GM12878 (cell line): ENCODE measurements at regions not wholly inside any gene's neighbourhood (a gene's known extent, or its start where the extent isn't known, plus 50 kb on each side); places are given as distances from the start of the nearest gene placed in this dataset.
A peak's percentile ranks its signal among the peaks of the same experiment; 100 is the strongest.

ENCODE experiments used
- ATAC-seq: fragments of 200-7000 bp; cut with Tn5 transposase; 3 replicates; pipeline ENCODE4 v1.9.1; 2020; ENCODE audit warnings: mild to moderate bottlenecking, moderate library complexity
- BruUV-seq: library from RNA; stranded (reverse); fragments of 400-500 nt; replicated peaks from 2 replicates; lab custom pipeline; 2021; lab: Mats Ljungman, UMichigan
- CTCF ChIA-PET: fragments of 300-600 bp; sonication (Branson Sonifier 250); formaldehyde crosslinking; extraction: SDS; loops from one replicate; lab custom pipeline; 2021; ENCODE audit warnings: inconsistent platforms; lab: Yijun Ruan, JAX
- POLR2A ChIA-PET: fragments of 350-600 bp; formaldehyde crosslinking; extraction: SDS; loops from one replicate; lab custom pipeline; 2021; ENCODE audit warnings: inconsistent platforms; lab: Charles Lee
- RAD21 ChIA-PET: fragments of 300-600 bp; sonication (Branson Sonifier 250); formaldehyde crosslinking; loops from one replicate; lab custom pipeline; 2023; ENCODE audit warnings: antibody characterized with exemption; ENCODE audit not compliant: unreplicated experiment; lab: Charles Lee
- SMC1A ChIA-PET: fragments of 300-600 bp; sonication (Branson Sonifier 250); formaldehyde crosslinking; loops from one replicate; lab custom pipeline; 2023; ENCODE audit not compliant: unreplicated experiment, uncharacterized antibody; lab: Charles Lee
- DNase-seq: peaks from one replicate; pipeline ENCODE4 v3.0.0-alpha.2; 2011; ENCODE audit warnings: low read depth, low spot score
- FAIRE-seq: peaks from 3 replicates; lab custom pipeline; 2011; peaks lifted over from hg19 to GRCh38; lab: Jason Lieb, UNC
- H2AFZ ChIP-seq: 2 replicates; pipeline ENCODE4 v1.6.0; 2011; ENCODE audit warnings: low read depth, low read length, control low read depth; ENCODE audit not compliant: control insufficient read depth
- H3K27ac ChIP-seq: 2 replicates; pipeline ENCODE4 v1.5.1; 2011; ENCODE audit warnings: control low read depth; ENCODE audit not compliant: control insufficient read depth, insufficient read depth
- H3K27me3 ChIP-seq, 2 experiments: replicated peaks in 1 of 2; 2 replicates each; pipeline versions ENCODE4 v1.6.0 to v1.6.1; 2011; ENCODE audit warnings: low read length in 1 of 2; ENCODE audit not compliant: control insufficient read depth in 2 of 2, insufficient read depth in 2 of 2
- H3K36me3 ChIP-seq, 2 experiments: 2 replicates each; pipeline ENCODE4 v1.5.1; 2011; ENCODE audit warnings: low read length in 1 of 2; ENCODE audit not compliant: control insufficient read depth in 2 of 2, insufficient read depth in 2 of 2
- H3K4me1 ChIP-seq: 2 replicates; pipeline ENCODE4 v1.6.1; 2011; ENCODE audit warnings: mild to moderate bottlenecking, low read length, moderate library complexity, mixed read lengths; ENCODE audit not compliant: control insufficient read depth, insufficient read depth
- H3K4me2 ChIP-seq: 2 replicates; pipeline ENCODE4 v1.6.0; 2011; ENCODE audit warnings: control low read depth; ENCODE audit not compliant: control insufficient read depth, insufficient read depth
- H3K4me3 ChIP-seq: fragments of 200-600 bp; sonication (generic); 2 replicates; pipeline ENCODE4 v1.5.1; 2016
- H3K79me2 ChIP-seq: 2 replicates; pipeline ENCODE4 v1.6.0; 2011; ENCODE audit warnings: low read length; ENCODE audit not compliant: control insufficient read depth, insufficient read depth
- H3K9ac ChIP-seq: 2 replicates; pipeline ENCODE4 v1.8.0; 2011; ENCODE audit warnings: low read length, control low read depth, mixed read lengths; ENCODE audit not compliant: control insufficient read depth, insufficient read depth
- H3K9me3 ChIP-seq: replicated peaks from 3 replicates; pipeline ENCODE4 v1.5.1; 2011; ENCODE audit warnings: mild to moderate bottlenecking, low read length; ENCODE audit not compliant: control insufficient read depth, insufficient read depth
- H4K20me1 ChIP-seq: 2 replicates; pipeline ENCODE4 v1.6.0; 2011; ENCODE audit not compliant: control insufficient read depth, insufficient read depth
- DPF2 ChIP-seq: fragments of 450-650 bp; IDR thresholded peaks from 2 replicates; pipeline ENCODE4 v1.6.1; 2017; ENCODE audit warnings: mild to moderate bottlenecking
- E4F1 ChIP-seq: fragments of 450-650 bp; IDR thresholded peaks from 2 replicates; pipeline ENCODE4 v1.6.1; 2018; ENCODE audit warnings: borderline replicate concordance, mild to moderate bottlenecking; ENCODE audit not compliant: partially characterized antibody
- HDGF ChIP-seq: fragments of 450-650 bp; IDR thresholded peaks from 2 replicates; pipeline ENCODE4 v1.6.1; 2016; ENCODE audit warnings: antibody characterized with exemption
- IRF3 ChIP-seq: fragments of 450-650 bp; IDR thresholded peaks from 2 replicates; pipeline ENCODE4 v1.6.1; 2014; ENCODE audit warnings: mild to moderate bottlenecking
- KDM1A ChIP-seq: fragments of 200-600 bp; sonication (generic); IDR thresholded peaks from 2 replicates; pipeline ENCODE4 v1.6.1; 2016; ENCODE audit warnings: borderline replicate concordance
- NFXL1 ChIP-seq: fragments of 450-650 bp; IDR thresholded peaks from 2 replicates; pipeline ENCODE4 v1.6.1; 2017; ENCODE audit warnings: antibody characterized with exemption, mild to moderate bottlenecking, borderline replicate concordance
- NR2F1 ChIP-seq: fragments of 450-650 bp; conservative IDR thresholded peaks from 2 replicates; pipeline ENCODE4 v1.6.1; 2017; ENCODE audit warnings: mild to moderate bottlenecking
- PAX5 ChIP-seq: IDR thresholded peaks from 2 replicates; pipeline ENCODE4 v1.6.1; 2011; ENCODE audit warnings: low read depth, low read length, borderline replicate concordance
- RAD21 ChIP-seq: IDR thresholded peaks from 2 replicates; pipeline ENCODE4 v1.6.1; 2011; ENCODE audit warnings: mild to moderate bottlenecking, low read depth, low read length, moderate library complexity; ENCODE audit not compliant: insufficient read depth
- RFX5 ChIP-seq: IDR thresholded peaks from 2 replicates; pipeline ENCODE4 v1.6.1; 2011; ENCODE audit warnings: low read depth, low read length, improper control_type of control experiment
- STAT1 ChIP-seq: fragments of 450-650 bp; conservative IDR thresholded peaks from 2 replicates; pipeline ENCODE4 v1.6.1; 2014; ENCODE audit warnings: antibody characterized with exemption, mild to moderate bottlenecking
- USF2 ChIP-seq: IDR thresholded peaks from 2 replicates; pipeline ENCODE4 v1.6.1; 2011; ENCODE audit warnings: low read depth, low read length, improper control_type of control experiment, borderline replicate concordance
- ZNF207 ChIP-seq: fragments of 450-650 bp; IDR thresholded peaks from 2 replicates; pipeline ENCODE4 v1.6.1; 2014; ENCODE audit warnings: antibody characterized with exemption, mild to moderate bottlenecking, borderline replicate concordance
- WGBS: methylation state at CpG from one replicate; pipeline ENCODE4 v1.1.6; 2016; ENCODE audit warnings: low lambda C conversion rate; ENCODE audit not compliant: insufficient replicate concordance, insufficient coverage; ENCODE audit errors: missing lambda C conversion rate; 5-methylcytosine and 5-hydroxymethylcytosine counted together
- in situ Hi-C: fragments of 300-500 bp; cut with MboI; formaldehyde crosslinking; loops from 9 replicates; pipeline ENCODE4 v1.14.3; 2018; ENCODE audit warnings: mixed read lengths
- intact Hi-C: fragments of 100-400 bp; cut with micrococcal nuclease; formaldehyde crosslinking; loops from one replicate; pipeline ENCODE4 v1.14.2; 2022; ENCODE audit not compliant: unreplicated experiment

DNA sequence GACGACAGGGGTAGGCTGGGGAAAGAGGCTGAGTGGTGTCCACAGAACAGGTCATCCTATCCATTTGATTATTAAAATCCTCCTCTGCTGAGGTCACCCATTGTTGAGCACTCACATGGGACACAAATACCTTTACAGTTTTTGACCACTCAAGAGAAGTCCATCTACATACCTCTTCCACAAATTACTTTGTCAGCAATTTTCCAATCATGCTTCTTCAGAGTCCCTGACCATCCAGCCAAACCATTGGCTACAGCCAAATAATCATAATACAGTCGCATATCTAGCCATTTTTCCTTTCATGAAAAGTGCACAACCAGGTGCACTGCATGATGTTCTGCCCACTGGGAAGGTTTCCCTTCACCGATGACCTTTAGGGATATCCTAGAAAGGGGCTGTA lies 407.4 kb downstream of the TEX13C start (continued):
- TF ChIP-seq NR2F1: no peak
- no peak for TF ChIP-seq HDGF
- TF ChIP-seq NFXL1: no peak

DNA sequence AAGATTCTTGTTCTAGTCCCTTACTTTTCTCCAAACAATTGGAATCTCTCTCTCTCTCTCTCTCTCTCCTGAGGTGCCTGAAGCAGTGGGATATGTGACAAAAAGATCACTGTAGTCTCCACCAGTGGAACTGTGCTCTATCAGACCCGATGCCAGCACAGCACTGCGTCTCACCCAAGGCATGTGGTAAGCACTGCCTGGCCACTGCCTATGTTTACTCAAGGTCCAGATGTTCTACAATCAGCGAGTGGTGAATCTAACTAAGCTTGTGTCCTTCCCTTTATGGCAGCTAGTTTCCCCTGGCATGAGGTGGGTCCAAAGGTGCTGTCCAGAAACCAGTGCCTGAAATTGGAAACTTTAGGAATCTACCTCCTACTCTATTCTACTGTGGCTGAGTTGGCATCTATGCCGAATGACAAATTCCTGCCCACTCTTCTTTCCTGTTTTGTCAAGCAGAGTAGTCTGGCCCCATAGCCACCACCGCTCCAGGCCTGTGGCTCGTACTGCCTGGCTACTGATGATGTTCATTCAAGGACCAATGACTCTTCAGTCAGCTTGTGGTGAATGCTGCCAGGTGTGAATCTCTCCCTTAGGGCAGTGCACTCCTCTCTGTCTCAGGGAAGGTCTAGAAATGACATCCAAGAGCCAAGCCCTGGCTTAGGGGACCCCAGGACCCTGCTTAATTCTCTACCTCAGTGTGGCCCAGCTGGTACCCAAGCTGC lies 416.5 kb downstream of the TEX13C start:
- WGBS: 14% methylated on average over 6 of the region's 6 CpGs
- Histone ChIP-seq H3K27me3 (no peaks in the 10 kb centered on the region), H3K4me1 (no peaks in the 10 kb centered on the region), H3K79me2 (no peaks in the 10 kb centered on the region), H2AFZ (no peak overlapping the region), H3K27ac (no peak overlapping the region), H3K36me3 (no peaks in the 10 kb centered on the region), H4K20me1 (no peaks in the 10 kb centered on the region), H3K9me3 (no peaks in the 10 kb centered on the region), H3K4me2 (no peak overlapping the region), H3K9ac (no peak overlapping the region), H3K4me3 (no peak overlapping the region)
- ATAC-seq (no peak; the same call in 2 of the 3 replicates), DNase-seq (no peak), FAIRE-seq (no peak)
- TF ChIP-seq RFX5 (peak; percentile 83), ZNF207 (no peak)
- CTCF ChIA-PET: no interaction called here
- in situ Hi-C loops (no loop called here), intact Hi-C loops (no loop called here)
- POLR2A ChIA-PET: no interaction called here
- RAD21 ChIA-PET: no interaction called here
- no TSS peak for BruUV-seq
- SMC1A ChIA-PET: interaction anchor here (0.9 kb wide), 1 partner anchor 16 kb away, joined by 3 read pairs; no protein-coding TSS in a partner anchor

DNA sequence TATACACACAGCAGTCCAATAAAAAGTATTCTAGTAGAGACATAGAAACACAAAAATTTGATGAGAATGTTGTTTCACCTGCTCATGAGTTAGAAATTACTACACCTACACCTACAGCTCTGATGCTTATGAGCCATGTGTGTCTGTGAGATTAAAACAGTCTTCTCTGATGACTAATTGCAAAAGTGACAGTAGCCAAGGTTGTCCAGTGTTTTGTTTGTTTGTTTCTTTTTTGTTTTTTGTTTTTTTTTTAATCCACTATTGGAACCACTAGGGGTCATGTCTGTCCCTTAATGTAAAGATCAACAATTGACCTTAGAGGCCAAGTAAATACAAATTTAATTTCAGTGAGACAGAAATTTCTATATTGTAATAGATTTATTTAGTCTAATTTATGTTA lies 423.1 kb downstream of the TEX13C start:
- no peaks in the 10 kb centered on the region for H4K20me1 ChIP-seq
- no TSS peak for BruUV-seq
- no peaks in the 10 kb centered on the region for H3K79me2 ChIP-seq
- ChIA-PET RAD21 (no interaction called here), SMC1A (no interaction called here), CTCF (no interaction called here), POLR2A (no interaction called here)
- no peaks in the 10 kb centered on the region for H3K27me3 ChIP-seq
- H3K9me3 ChIP-seq: no peaks in the 10 kb centered on the region
- no peak for DNase-seq
- H3K4me2 ChIP-seq: no peak overlapping the region
- no peak overlapping the region for H2AFZ ChIP-seq
- no peak overlapping the region for H3K27ac ChIP-seq
- no peak overlapping the region for H3K4me3 ChIP-seq
- intact Hi-C loops (no loop called here), in situ Hi-C loops (no loop called here)
- no peak overlapping the region for H3K9ac ChIP-seq
- no peaks in the 10 kb centered on the region for H3K36me3 ChIP-seq
- H3K4me1 ChIP-seq: no peaks in the 10 kb centered on the region
- no peak for FAIRE-seq
- ATAC-seq: no peak
- TF ChIP-seq USF2 (no peak), DPF2 (no peak), IRF3 (no peak), E4F1 (no peak), ZNF207 (no peak), RAD21 (no peak), KDM1A (no peak), PAX5 (no peak), STAT1 (no peak)
